NCI-H510A (cell line): ENCODE measurements at regions not wholly inside any gene's neighbourhood (a gene's known extent, or its start where the extent isn't known, plus 50 kb on each side); places are given as distances from the start of the nearest gene placed in this dataset.
"Not testable (repeated sequence)": the region's sequence is repeated elsewhere in the genome, so short reads cannot be mapped to it uniquely, and the experiment has no call there.

Experiments used
- DNase-seq: peaks from one replicate; lab custom pipeline; 2025; lab: John Stamatoyannopoulos, UW

DNA sequence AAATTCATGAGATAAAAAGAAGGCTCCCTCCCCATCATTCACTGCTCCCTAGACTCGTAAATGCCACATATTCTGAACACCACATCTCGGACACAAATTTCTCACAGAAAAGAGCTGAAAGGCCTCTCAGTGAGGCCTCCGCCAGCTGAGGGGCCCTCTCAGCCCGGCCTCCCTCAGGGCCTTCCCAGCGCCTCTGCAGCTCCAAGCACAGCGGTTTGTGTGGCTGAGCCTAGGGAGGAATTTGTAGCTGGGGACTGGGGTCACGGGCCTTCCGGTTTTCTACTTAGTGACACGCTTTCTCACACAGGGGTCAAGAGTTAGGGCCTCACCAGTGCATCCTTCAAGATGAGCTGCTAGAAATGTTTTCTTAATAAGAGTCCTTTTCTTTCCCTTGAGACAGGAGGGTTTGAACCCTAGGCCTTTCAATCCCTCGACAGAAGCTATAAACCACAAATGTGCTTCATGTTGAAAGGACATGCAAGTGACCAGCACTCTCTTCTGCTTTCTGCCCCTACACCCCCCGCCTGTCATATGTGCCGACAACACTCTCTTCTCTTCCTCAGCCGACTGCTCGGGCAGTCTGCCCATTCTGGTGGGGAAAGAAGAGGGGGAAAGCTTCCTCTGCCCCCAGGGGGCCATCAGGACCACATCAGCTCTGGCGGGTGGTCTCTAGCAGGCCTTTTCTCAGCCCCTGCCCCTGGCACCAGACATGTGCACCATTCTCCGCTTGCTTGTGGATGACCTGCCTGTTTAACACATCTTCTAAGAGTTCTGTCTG is 104.9 kb downstream of the CHIC2 start:
- DNase-seq = no peak

- no peak for DNase-seq
Observed at GRCh38 chr4:53956454-53956853, 108.0 kb downstream of the CHIC2 start.

DNA sequence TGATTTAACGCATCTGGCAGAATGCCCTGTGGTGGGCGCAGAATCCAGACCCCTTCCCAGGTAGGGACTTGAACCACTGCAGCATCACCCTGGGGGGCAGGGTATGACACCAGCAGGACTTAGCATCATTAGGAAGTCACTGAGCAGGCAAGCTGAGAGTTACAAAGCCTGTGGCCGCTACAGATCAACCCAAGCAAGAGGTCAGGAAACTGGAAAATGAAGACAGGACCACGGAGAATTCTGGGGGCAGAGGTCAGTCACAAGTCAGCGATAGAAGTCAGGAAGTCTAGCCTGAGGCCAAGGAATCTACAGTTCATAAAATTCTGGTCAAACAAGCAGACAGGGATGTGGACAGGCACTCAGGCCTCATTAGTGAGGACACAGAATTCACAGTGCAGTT is 108.4 kb downstream of the CHIC2 start:
- DNase-seq = no peak

DNA sequence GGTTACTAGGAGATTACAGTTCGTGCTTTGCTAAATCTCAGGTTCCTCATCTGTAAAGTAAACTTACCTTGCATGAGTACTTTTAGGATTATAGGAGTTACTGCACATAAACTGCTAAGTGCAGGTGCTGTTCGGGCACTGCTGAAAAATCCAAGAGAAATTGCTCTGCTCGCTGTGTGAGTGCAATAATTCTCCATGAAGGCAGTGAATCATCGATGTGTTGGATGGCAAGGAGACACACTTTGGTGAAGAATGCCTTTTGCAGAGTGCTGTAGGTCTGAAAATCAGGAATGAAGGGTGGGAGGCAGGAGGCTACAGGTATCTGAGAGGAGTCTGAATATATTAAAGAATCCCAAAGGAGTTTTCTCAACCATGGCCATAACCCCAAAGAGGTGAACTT is 113.0 kb downstream of the CHIC2 start:
- no peak for DNase-seq

DNA sequence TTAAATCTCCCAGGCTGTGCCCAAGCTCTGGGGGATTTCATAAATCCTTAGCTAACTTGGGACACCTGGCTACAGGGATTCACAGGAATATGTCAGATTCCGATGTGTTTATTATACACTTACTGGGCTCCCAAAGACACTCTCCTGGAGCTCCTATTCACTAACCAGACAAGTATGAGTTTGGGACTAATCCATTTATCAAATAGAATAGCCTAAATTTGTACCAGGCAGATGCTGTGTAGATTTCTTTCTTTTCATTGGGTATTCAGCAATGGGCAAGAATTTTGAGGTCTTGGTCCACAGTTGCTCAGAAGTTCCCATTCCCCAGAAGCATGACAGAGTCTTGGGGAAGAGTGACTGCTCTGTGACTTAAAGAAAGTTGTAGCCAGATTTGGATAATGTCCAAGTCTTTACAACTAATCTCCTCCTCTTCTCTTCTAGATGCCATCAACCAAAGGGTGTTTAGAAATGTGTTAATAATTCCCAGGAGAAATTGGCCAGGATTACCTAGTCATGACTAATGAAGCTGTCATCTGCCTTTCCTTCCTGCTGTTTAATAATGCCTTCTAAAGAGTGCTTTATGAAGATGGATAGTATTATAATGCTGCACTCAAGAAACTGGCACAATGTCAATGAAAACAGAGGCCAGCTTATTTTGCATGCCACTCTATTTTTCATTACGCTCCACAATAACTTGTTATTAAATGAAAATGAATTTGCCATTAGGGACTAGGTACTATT is 120.9 kb downstream of the CHIC2 start:
- no peak for DNase-seq

- no peak for DNase-seq
Observed at GRCh38 chr4:53942712-53943111, 121.7 kb downstream of the CHIC2 start.

GRCh38 chr4:53941331-53941730 is 123.1 kb downstream of the CHIC2 start:
- no peak for DNase-seq

GRCh38 chr4:53939892-53940291 is 124.5 kb downstream of the CHIC2 start:
- DNase-seq = not testable (repeated sequence)

DNA sequence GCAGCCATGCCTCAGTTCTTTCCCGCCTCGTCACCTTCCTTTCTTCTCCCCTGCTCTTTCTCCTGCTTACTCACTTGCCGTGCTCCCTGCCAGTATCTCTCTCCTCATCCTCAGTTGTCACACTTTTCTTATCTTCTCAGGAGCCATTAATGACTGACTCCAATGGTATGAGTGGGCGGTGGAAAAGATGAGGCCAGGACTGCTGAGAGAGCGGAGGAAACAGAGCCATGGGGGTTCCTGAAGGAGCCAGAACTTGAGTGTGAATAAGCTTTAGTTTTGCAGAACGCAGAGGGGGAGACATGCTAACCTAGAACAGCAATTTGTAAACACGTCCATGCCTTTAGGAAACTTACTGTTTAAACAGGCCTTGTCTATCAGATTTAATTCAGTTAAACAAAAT is 126.5 kb downstream of the CHIC2 start:
- DNase-seq = no peak

DNA sequence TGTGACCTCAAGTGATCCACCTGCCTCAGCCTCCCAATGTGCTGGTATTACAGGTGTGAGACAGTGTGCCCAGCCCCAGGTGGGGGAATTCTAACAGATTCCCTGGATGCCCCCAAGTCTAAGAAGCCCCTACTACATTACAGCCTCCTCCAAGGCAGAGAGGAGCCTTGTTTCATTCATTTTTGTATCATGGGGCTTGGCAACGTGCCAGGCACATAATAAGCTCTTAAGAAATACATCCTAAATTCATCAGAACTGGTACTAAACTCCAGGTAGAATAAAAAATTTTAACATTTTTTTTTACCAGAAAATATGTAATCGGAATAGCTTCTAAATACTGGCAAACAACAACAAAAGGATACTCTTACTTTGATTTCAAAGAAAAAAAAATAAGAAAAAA is 127.1 kb downstream of the CHIC2 start:
- no peak for DNase-seq

- DNase-seq = no peak
Observed at GRCh38 chr4:53935780-53936179, 128.6 kb downstream of the CHIC2 start.

DNA sequence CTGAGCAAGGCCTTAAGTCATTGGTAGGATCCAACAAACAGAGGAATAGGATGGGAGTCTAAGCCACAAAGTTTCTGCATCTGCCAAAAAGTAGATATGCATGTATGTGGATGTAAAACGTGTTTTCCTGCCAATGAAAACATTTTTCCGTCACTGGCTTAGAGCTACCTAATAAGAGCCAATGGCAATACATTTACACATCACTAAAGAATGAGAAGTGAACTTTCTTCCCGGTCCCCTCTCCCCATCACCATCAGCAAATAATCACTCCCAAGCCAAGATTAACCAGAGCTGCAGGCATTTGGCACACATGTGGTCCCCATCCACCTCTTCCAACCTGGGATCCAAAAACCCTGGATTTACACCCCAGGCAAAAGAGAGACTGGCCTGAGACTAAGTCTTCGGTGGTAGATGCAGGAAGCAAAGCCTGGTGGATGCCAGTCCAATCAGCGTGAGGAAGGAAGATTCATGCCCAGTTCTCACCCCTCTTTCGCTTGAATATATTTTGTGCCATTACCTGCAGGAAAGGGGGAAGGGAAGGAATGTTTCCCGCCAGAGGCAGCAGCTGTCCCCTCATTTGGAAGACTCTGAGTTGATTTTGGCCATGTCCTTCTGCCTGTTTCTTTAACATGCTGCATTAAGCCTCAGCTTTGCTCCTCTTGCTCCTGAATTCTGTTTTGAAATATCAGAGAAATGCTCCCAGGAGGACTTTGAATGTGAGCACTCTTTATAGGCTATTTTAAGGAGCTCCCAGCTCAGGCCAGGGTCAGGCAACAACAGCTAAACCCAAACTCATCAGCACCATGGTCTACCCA is 131.4 kb downstream of the CHIC2 start:
- DNase-seq = no peak

- DNase-seq = no peak
Observed at GRCh38 chr4:53931461-53931961, 132.9 kb downstream of the CHIC2 start.

DNA sequence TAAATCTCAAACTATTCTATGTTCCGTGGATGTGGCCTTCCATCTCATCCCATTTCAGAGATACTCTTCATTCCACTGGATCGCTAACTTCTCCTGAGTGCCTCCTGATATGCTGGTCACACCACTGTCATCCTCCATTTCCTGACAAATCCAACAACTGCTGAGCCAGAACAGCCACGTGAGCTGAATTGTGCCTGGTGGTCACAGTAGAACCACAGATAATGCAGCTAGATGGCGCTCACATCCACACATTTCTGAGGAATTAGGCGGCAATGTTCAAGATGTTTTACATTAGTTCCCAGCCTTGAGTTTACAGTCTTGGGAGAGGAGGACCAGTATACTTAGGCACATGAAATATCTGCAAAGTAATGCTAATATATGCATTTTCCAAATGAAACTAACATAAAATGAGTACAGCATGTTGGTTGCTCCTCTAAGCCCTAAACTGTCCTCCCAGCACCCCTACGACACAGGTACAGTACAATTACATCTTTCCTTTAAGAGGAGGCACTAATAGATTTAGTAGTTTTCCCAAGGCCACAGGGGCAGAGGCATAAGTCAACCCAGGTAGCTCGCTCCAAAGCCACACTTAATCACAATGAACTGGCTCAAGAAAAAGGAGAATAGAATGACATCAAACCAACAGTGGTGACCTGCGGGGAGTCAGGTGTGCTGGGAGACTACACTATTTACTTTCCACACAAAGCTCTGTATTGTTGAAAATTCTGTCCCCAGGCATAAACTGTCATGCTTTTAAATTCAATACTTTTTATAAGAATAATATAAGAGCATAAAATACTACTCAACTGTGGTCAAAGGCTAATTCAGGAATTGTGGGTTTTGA is 134.2 kb downstream of the CHIC2 start:
- peak; percentile 29 for DNase-seq

- DNase-seq = no peak
Observed at GRCh38 chr4:53929311-53929710, 135.1 kb downstream of the CHIC2 start.

GRCh38 chr4:53928825-53929224 is 135.6 kb downstream of the CHIC2 start:
- DNase-seq = no peak

DNA sequence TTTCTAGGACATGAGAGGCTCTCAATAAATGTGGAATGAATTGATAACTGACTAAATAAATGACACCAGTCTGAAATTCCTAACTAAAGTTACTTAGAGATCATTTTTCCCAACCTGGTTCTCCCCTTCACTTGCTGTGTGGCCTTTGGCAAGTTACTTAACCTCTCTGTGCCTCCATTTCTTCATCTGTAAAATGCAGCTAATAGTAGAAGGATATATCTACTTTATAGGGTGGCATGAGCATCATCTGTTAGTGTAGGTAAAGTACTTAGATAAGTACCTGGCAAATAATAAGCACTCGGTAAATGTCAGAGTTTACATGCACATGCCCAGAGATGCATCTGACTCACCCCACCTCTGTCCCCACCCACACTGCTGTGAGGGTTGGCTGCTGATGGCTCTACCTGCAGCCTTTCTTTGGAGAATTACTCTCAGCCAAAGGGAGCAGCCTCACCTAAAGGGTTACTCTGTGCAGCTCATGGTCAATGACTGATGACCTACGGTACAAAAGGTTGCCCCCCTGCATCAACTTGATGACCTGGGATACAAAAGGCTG is 139.3 kb downstream of the CHIC2 start:
- DNase-seq = no peak

DNA sequence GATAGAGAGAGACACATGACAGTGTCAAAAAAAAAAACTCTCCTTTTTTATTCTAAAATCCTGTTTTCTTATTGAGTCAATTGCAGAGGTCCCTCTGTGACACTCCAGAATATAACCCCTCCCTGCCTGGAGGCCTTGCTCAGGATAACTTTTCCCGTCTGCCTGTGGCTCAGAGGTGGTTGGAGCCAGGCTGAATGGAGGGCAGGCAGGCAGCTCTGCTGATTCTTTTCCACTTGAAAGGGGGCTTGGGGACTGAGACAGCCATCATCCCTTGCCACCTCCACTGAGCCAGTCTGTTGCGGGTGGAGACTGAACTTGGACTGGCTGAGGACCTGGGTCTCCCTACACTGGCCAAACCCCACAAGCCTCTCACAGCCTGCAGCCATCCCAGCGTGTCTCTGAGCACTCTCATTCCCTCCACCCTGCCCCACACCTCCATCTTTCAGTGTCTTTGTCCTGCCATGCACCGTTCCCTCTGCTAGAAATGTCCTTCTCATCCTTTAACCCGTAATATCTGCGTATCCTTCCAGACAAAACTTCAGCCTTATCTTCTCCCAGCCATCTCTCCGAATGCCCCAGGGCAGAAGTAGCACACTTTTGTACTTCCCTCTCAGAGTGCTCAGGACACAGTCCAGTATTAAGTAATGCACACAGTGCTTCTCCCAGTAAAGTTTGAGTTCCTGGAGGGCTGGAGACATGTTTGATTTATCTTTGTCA is 139.9 kb downstream of the CHIC2 start:
- DNase-seq = no peak

GRCh38 chr4:53923921-53924320 is 140.5 kb downstream of the CHIC2 start:
- DNase-seq = no peak

- DNase-seq = no peak
Observed at GRCh38 chr4:53921856-53922255, 142.5 kb downstream of the CHIC2 start.

DNA sequence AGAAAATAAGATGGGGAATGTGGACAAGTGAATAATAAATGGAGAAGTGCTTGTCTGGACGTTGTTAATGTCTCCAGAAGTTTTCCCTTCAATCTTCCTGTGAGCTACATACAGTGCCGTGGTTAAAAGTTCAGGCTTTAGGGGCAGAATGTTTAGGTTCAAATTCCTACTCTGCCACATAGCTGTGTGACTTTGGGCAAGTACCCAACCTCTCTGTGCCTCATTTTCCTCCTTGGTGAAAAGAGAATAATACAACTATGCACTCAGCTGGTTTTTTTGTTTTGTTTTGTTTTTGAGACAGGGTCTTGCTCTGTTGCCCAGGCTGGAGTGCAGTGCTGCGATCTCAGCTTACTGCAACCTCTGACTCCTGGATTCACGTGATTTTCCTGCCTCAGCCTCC is 143.5 kb downstream of the CHIC2 start:
- no peak for DNase-seq
